Thoracic aorta (tissue), 2 donors: ENCODE measurements at regions not wholly inside any gene's neighbourhood (a gene's known extent, or its start where the extent isn't known, plus 50 kb on each side); places are given as distances from the start of the nearest gene placed in this dataset.

ENCODE experiments used
- ATAC-seq: fragments of 150-250 bp; one replicate; pipeline ENCODE4 v1.8.0; 2017; ENCODE audit warnings: low read depth; ENCODE audit not compliant: insufficient number of reproducible peaks, low FRiP score
- DNase-seq: peaks from one replicate; pipeline ENCODE4 v3.0.0-alpha.2; 2020; ENCODE audit warnings: low spot score
- H3K27ac ChIP-seq, 2 donors: fragments of 200-600 bp; sonication (generic); 1 replicate in 1 of 2; 2 replicates in 1 of 2; pipeline ENCODE4 v1.5.1; 2016; ENCODE audit warnings: mild to moderate bottlenecking in 2 of 2, moderate library complexity in 2 of 2
- H3K27me3 ChIP-seq: fragments of 200-600 bp; sonication (generic); replicated peaks from 2 replicates; pipeline ENCODE4 v1.6.0; 2016; ENCODE audit warnings: mild to moderate bottlenecking; ENCODE audit not compliant: insufficient read depth
- H3K36me3 ChIP-seq: fragments of 200-600 bp; sonication (generic); one replicate; pipeline ENCODE4 v1.5.1; 2016
- H3K4me1 ChIP-seq, 2 donors: fragments of 200-600 bp; sonication (generic); 1 replicate in 1 of 2; 2 replicates in 1 of 2; pipeline versions ENCODE4 v1.5.1 to v1.6.0; 2016; ENCODE audit warnings: low read depth in 2 of 2, mild to moderate bottlenecking in 1 of 2; ENCODE audit not compliant: control insufficient read depth in 1 of 2
- H3K4me3 ChIP-seq: fragments of 200-600 bp; sonication (generic); 2 replicates; pipeline ENCODE4 v1.5.1; 2016; ENCODE audit warnings: mild to moderate bottlenecking
- H3K9me3 ChIP-seq: fragments of 200-600 bp; sonication (generic); 2 replicates; pipeline ENCODE4 v1.5.1; 2016
- CTCF ChIP-seq: fragments of 200-600 bp; sonication (generic); IDR thresholded peaks from one replicate; pipeline ENCODE4 v1.5.1; 2019; ENCODE audit warnings: antibody characterized with exemption

GRCh38 chr4:123776267-123776666, 379.7 kb downstream of the SPRY1 start:
- H3K36me3 ChIP-seq, result no peaks in the 10 kb centered on the region
- H3K4me3 ChIP-seq, result no peak overlapping the region
- H3K4me1 ChIP-seq, result peaks cover 0 to 8% of the 10 kb centered on the region in 2 donors
- no peaks in the 10 kb centered on the region for H3K9me3 ChIP-seq
- no peak for TF ChIP-seq CTCF
- no peak overlapping the region for H3K27ac ChIP-seq
- no peak for ATAC-seq
- no peaks in the 10 kb centered on the region for H3K27me3 ChIP-seq
- DNase-seq, result no peak

GRCh38 chr4:123777373-123777772, 380.8 kb downstream of the SPRY1 start:
- H3K36me3 ChIP-seq, result no peaks in the 10 kb centered on the region
- H3K27me3 ChIP-seq, result no peaks in the 10 kb centered on the region
- H3K4me3 ChIP-seq, result no peak overlapping the region
- TF ChIP-seq CTCF, result no peak
- H3K9me3 ChIP-seq, result no peaks in the 10 kb centered on the region
- DNase-seq (no peak), ATAC-seq (no peak)
- H3K27ac ChIP-seq, result peak overlapping the region in 1 of 2 donors; percentile 16
- peaks cover 0 to 8% of the 10 kb centered on the region in 2 donors for H3K4me1 ChIP-seq

- Histone ChIP-seq H3K9me3 (no peaks in the 10 kb centered on the region), H3K4me3 (no peak overlapping the region), H3K36me3 (no peaks in the 10 kb centered on the region), H3K27me3 (no peaks in the 10 kb centered on the region), H3K27ac (peak overlapping the region in 1 of 2 donors; percentile 22), H3K4me1 (peaks cover 18 to 47% of the 10 kb centered on the region in 2 donors)
- no peak for TF ChIP-seq CTCF
- DNase-seq (no peak), ATAC-seq (no peak)
Observed at GRCh38 chr4:123783151-123783790, 386.7 kb downstream of the SPRY1 start.

- Histone ChIP-seq H3K27me3 (no peaks in the 10 kb centered on the region), H3K4me3 (no peak overlapping the region), H3K27ac (peak overlapping the region; percentile 22 to 23), H3K4me1 (peaks cover 18 to 50% of the 10 kb centered on the region in 2 donors), H3K9me3 (no peaks in the 10 kb centered on the region), H3K36me3 (no peaks in the 10 kb centered on the region)
- no peak for TF ChIP-seq CTCF
- DNase-seq, result no peak
- ATAC-seq, result no peak
Observed at GRCh38 chr4:123783921-123784320, 387.3 kb downstream of the SPRY1 start.

- Histone ChIP-seq H3K27me3 (no peaks in the 10 kb centered on the region), H3K4me1 (peaks cover 18 to 50% of the 10 kb centered on the region in 2 donors), H3K27ac (peak overlapping the region in 1 of 2 donors; percentile 23), H3K36me3 (no peaks in the 10 kb centered on the region), H3K4me3 (no peak overlapping the region), H3K9me3 (no peaks in the 10 kb centered on the region)
- no peak for TF ChIP-seq CTCF
- ATAC-seq, result no peak
- DNase-seq, result no peak
Observed at GRCh38 chr4:123784626-123785025, 388.0 kb downstream of the SPRY1 start.
